Fibroblast of lung (primary cell): ENCODE measurements at regions not wholly inside any gene's neighbourhood (a gene's known extent, or its start where the extent isn't known, plus 50 kb on each side); places are given as distances from the start of the nearest gene placed in this dataset.

Experiments
- CTCF ChIP-seq, 2 donors: IDR thresholded peaks in 1 of 2; conservative IDR thresholded peaks in 1 of 2; 1 replicate in 1 of 2; 2 replicates in 1 of 2; pipeline ENCODE4 v1.5.1; 2011 to 2012; ENCODE audit warnings: low read length in 2 of 2, control low read depth in 1 of 2, inconsistent platforms in 1 of 2, low read depth in 1 of 2, mild to moderate bottlenecking in 1 of 2
- EZH2 ChIP-seq: IDR thresholded peaks from 2 replicates; pipeline ENCODE4 v1.5.1; 2012; ENCODE audit warnings: low read length, control low read depth, mild to moderate bottlenecking; ENCODE audit errors: missing control alignments

GRCh38 chr13:107675847-107676550 is 539.3 kb downstream of the LIG4 start:
- TF ChIP-seq CTCF (conservative IDR thresholded peaks at IDR 0.05 in 1 of 2, IDR thresholded peaks at IDR 0.05 in 1 of 2; ENCODE audit: low read depth in 1 of 2, low read length in 2 of 2) (no peak), EZH2 (no peak)
